Amniotic stem cell (primary cell): ENCODE measurements at regions not wholly inside any gene's neighbourhood (a gene's known extent, or its start where the extent isn't known, plus 50 kb on each side); places are given as distances from the start of the nearest gene placed in this dataset.
"Not testable (repeated sequence)": the region's sequence is repeated elsewhere in the genome, so short reads cannot be mapped to it uniquely, and the experiment has no call there.

Experiments used
- DNase-seq: peaks from one replicate; lab custom pipeline; 2025; lab: John Stamatoyannopoulos, UW

DNA sequence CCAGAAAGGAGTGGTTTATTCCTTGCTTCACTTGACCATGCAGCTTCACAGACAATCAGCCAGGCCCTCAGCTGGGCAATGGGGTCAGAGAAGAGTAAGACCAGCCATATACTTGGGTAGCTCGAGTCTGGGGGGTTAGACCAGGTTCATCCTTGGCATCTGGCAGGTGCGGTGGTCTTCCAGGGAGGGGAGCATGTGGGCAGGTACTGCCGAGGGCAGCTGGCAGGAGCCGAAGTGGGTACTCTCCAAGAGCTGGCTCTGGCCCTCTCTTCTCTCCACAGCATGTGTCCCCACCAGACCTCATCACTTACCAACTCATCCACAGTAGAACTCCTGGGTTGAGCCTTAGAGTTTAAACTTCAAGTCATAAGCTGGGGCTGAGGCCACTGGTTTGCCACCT lies 156.8 kb downstream of the FOXD2 start:
- DNase-seq, result no peak

DNA sequence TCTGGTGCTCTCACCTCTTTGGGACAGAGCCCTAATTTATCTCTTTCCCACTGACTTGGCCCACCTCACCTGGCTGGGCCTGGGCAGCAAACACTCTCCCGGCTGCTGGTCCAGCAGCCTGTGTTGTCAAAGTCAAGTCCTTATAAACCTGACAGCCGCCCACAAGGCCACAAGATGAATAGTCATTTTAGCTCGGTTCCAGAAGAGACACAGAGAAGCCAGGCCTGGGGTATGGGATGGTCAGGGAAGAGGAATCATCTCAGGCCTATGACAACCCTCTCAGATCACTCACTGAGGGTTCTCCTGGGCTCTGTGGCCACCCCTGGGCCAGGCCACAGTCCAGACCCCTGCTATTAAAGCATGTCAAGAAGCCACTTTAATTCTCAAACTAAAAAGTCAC lies 158.5 kb downstream of the FOXD2 start:
- DNase-seq, result no peak

DNA sequence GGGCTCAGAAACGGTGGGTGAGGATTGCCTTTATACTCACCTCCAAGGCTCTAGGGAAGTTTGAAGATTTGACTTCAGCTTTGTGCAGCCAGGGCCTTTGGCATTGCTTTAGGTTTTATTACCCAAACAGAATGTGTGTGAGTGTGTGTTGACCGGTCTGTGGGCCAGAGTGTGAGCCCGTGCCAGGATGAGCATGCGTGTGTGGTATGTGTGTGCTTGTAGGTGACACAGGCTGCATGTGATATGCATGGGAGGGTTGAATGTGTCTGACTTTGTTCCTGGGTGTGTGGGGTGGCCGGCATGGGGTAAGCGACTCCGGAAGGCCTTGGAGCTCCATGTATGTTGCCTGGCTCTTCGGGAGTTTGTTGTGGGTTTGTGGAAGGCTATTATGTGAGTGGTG lies 160.5 kb downstream of the FOXD2 start:
- no peak for DNase-seq

DNA sequence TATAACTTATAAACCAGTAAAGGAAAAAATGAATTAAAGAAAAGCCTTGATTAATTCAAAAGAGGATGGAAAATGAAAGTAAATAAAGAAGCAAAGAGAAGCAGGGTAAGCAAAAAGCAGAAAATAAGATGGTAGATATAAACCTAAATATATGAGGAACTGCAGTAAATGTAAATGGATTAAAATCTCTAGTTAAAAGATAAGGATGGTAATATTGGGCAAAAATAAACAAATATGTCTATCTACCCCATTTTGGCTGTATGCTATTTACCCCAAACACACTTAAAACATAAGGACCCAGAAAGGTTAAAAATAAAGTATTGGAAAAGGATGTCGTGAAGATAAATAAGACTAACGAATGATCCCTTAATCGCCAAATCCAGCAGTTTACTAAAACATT lies 161.9 kb downstream of the FOXD2 start:
- DNase-seq, result no peak

DNA sequence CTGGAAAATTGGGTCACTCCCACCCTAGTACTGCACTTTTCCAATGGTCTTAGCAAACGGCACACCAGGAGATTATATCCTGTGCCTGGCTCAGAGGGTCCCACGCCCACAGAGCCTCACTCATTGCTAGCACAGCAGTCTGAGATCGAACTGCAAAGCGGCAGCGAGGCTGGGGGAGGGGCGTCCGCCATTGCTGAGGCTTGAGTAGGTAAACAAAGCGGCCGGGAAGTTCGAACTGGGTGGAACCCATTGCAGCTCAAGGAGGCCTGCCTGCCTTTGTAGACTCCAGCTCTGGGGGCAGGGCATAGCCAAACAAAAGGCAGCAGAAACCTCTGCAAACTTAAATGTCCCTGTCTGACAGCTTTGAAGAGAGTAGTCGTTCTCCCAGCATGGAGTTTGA lies 164.6 kb downstream of the FOXD2 start:
- DNase-seq, result not testable (repeated sequence)

DNA sequence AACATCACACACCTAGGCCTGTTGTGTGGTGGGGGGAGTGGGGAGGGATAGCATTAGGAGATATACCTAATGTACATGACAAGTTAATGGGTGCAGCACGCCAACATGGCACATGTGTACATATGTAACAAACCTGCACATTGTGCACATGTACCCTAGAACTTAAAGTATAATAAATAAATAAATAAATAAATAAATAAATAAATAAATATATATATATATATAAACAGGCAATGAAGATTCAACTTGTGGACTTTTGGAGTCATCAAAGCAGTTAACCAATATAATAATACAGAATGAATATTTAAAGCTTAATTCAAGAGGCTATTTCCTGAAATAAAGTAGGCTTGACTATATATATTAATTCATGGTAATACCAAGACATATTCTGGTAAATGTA lies 167.0 kb downstream of the FOXD2 start:
- not testable (repeated sequence) for DNase-seq

DNA sequence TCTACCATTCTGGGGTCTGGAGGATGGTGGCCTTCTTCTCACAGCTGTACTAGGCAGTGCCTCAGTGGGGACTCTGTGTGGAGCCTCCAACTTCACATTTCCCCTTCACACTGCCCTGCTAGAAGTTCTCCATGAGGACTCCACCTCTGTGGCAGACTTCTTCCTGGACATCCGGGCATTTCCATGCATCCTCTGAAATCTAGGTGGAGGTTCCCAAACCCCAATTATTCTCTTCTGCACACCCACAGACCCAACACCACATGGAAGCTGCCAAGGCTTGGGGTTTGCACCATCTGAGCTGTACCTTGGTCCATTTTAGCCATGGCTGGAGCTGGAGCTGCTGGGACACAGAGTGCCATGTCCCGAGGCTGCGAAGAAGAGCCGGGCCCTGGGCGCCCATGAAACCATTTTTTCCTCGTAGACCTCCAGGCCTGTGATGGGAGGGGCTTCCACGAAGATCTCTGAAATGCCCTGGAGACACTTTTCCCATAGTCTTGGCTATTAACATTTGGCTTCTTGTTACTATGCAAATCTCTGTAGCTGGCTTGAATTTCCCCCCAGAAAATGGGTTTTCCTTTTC lies 170.5 kb downstream of the FOXD2 start:
- no peak for DNase-seq

DNA sequence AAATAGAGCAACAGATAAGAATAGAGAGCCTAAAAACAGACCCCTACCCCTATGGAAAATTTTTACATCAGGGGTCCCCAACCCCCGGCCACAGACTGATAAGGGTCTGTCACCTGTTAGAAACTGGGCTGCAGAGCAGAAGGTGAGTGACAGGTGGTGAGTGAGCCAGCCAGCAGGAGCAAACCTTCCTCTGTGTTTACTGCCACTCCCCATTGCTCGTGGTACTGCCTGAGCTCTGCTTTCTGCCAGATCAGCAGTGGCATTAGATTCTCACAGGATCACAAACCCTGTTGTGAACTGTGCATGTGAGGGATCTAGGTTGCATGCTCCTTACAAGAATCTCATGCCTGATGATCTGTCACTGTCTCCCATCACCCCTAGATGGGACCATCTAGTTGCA lies 174.1 kb downstream of the FOXD2 start:
- DNase-seq, result no peak

DNA sequence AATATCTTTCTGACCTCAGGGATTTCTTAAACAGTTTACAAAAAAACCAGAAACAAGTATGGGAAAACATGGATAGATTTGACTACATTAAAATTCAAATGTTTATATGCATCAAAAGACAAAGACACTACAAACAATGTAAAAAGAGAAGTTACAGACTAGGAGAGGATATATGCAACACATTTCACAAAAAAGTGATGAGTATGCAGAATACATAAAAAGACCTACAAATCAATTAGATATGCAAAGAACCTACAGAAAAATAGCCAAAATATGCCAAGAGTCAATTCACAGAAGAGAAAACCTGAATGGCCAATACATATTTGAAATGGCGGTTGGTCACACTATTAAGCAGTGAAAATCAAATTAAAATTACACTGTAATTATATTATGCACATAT lies 175.0 kb downstream of the FOXD2 start:
- no peak for DNase-seq

DNA sequence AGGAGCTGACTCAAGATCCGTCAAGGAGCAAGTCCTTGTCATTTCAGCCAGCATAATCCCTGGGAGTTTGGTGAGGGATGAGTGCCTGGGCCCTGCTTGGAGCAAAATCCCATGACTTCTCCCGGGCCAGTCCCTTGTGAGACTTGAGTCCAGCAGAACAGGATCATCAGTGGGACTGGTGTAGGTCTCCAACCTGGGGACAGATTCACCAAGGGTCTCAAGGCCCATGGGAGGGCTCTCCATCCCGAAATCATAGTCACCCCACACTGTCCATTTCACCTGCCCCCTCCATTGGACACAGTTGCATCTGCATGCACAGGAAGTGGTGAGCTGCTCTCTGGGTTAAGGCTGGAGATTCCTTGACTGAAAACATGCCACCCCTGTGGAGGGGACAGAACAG lies 178.2 kb downstream of the FOXD2 start:
- no peak for DNase-seq

DNA sequence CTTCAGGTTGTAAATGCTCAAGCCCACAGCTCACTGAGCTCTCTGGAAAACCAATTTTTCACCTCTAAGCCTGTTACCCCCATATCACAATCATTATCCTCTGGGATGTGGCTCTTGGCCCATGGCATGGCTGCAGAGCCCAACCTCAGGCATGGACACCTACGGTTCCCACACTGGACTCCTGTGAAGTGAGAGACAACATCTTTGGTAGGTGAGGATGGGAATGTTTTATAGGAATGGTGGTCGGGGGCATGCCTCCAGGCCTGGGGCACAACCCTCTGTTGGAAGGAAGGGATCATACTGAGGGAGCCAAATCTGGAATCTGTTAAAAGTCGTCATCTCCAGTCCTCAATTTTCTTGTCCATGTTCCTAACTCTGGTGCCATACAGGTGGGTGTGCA lies 179.1 kb downstream of the FOXD2 start:
- DNase-seq, result no peak

DNA sequence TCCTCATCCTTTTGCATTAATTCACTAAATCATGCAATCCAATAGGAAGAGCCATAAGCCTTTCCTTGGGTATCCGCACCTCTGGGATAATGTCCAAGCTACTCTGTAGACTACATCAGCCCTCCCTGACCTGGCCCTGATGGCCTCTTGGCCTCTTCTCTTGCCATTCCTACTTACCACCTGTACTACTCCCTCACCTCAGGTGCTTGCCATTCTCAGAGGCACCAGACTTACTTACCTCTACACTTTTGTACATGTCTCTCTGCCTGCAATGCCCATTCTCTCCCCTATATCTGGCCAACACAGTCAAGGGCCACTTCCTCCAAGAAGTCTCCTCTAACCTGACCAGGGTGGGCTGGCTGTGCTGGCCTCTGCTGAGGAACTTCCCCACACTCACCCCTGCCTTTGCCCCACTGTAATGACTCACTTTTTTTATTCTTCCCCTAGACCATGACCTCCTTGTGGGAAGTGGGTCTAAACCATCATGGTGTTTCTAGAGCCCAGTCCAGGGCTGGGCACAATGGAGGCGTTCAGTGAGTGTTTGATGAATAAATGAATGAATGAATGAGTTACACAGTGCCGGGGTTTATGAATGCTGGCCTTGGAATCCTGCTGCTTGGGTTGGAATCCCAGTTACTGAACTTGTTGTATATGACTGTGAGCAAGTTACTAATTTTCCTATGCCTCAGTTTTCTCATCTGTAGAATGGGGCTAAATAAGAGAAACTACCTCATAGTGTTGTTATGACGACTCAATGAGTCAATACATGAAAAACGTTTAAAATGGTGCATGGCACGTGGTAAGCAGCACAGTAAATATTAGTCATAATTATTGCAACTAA lies 179.8 kb downstream of the FOXD2 start:
- no peak for DNase-seq

DNA sequence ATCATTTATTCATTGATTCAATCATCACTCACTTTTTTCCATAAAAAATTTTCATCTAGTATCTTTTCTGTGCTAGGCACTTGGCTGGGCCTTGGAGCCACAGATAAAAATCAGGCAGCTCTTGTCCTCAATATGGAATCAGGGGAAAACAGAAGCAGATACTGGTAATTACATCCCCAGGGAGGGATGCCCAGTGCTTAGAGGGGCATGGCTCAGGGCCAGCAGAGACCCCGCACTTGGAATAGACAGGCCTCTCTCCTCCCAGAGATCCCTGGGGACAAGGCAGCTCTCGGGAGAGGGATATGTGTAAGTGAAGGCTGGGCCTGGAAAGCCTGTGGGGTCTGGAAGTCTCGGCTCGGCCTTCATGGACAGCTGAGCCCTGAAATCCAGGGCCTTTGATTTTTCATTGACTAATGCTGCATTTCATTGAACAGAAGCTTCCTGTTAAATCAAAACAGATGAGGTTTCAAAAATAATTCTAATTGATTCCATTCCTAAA lies 180.4 kb downstream of the FOXD2 start:
- no peak for DNase-seq

DNA sequence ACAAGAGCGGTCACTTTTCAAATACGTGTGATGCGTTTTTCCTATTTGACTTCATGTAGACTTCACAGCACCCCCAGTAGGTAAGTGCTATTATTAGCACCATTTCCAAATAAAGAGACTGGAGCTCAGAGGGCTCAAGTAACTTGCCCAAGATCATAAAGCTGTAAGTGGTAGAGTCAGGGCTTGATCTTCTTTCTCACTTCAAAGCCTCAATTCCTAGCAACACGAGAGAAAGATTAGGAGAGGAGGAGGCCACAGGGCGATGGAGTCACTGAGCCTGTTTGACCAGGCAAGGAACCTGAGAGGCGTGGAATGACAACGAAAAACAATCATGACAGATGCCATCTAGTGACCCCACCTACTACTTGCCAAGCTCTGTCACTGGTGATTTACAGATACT lies 181.0 kb downstream of the FOXD2 start:
- DNase-seq, result no peak

DNA sequence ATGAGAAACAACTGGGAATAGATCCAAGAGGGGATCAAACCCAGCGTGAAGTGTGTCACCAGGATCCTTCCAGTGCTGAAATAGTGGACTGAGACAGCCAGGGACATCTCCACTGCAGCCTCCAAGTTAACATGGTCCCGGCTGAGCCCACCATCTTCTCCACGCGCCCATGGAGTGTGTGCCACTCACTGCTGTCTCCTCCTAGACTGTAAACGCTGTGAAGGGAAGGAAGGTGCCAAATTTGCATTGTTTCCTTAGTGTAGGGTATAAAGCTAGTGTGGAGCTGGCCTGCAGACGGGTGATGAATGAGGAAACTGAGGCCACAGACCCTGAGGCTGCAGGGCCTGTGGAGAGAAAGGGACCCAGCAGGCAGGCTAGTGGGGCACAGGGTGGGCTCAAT lies 183.6 kb downstream of the FOXD2 start:
- no peak for DNase-seq

DNA sequence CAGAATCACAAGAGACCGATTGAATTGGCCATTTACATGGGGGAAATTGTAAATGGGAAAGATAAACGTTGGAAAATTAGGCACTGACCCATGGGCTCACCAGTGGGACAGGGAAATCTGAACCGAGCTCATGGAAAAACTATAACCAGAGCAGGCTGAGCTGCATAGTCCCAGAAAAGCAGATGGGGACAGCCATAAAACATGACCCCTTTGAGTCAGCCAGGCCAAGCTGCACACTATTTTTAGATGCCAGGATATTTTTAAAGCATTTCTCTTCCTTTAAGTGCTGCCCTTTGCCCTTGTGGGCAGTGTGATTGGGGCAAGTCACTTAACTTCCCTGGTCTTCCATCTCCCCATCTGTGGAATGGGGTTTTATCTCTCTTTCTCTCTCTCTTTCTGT lies 184.1 kb downstream of the FOXD2 start:
- DNase-seq, result no peak

DNA sequence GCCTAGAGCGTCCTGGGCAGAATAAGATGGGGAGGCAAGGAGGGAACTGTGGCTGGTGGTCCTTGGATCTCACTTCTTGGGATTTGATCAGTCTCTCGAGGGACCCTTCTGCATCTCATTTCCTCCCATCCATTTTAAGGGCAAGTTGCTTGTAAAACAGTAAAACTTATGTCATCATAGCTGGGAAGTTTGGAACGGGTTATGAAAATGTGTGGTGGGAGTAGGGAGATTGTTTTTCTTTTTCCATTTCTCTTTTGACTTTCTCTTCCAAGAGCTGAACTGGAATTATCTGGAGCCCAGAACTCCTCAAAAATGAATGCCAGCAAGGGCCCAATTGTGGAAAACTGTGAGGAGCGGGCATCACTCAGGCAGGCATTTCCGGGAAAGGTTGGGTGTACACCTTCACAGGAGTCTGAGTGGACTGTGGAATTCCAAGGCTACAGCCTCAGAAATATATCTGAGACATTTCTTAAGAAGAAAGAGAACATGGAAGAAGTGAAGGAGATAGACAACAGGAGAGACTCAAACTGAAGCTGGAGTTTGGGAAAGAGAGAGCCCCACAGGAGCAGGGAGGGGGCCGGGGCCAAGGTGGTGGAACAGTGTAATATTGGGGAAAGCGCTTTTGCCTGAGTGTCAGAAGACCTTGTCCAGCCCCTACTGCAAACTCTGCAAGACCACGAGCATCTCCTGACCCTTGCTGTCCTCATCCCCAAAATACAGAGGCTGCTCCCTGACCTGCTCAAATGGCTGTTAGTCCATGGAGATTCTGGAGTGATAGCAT lies 185.1 kb downstream of the FOXD2 start:
- DNase-seq, result no peak

DNA sequence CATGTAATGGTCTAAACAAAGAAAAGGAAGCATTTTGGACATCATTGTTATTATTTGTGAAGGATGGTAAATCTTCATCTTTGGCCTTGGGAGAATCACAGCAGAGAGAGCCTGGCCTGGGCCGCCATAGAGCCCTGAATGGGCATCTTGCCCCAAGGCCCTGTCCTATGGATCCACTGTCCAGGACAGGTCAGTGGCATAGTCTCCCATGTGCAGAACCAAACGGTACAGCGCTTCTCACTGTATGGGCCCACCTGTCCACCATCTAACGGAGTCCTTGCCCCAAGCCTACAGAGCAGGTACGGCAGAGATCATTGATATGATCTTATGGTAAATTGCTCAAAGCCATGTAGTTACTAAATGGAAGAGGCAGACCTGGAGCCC lies 185.7 kb downstream of the FOXD2 start:
- no peak for DNase-seq

DNA sequence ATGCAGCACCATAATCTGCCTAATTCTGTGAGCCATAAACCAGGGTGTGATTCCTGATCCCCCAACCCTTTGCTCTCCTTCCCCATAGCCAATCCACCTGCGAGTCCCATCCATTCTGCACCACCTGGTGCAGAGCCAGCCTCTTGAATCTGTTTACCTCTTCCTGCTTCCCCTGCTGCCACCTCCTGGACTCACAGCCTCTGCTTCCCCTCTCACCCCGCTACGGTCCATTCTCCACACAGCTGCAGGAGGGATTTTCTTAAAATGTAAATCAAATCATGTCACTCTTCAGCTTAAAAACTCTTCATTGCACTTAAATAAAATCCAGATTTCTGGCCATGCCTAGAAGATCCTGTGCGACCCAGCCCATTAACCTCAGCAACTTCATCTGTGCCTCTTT lies 186.7 kb downstream of the FOXD2 start:
- DNase-seq, result no peak

DNA sequence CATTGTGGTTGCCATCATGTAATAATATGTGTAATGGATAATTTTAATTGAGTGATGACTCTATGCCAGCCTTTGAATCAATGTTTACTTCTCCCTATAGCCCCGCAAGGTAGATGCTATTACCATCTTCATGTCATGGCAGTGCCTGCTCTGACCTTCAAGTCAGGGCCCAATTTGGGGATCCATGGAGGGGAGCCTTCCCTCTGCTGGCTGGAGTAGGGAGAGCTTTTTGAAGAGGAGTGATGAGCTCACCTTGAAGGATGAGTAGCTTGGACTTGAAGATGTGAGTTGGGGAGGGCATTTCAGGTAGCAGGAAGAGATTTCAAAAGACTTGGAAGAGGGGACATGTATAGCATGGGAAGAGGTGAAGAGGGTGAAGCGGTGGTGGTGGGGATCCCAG lies 189.2 kb downstream of the FOXD2 start:
- no peak for DNase-seq

DNA sequence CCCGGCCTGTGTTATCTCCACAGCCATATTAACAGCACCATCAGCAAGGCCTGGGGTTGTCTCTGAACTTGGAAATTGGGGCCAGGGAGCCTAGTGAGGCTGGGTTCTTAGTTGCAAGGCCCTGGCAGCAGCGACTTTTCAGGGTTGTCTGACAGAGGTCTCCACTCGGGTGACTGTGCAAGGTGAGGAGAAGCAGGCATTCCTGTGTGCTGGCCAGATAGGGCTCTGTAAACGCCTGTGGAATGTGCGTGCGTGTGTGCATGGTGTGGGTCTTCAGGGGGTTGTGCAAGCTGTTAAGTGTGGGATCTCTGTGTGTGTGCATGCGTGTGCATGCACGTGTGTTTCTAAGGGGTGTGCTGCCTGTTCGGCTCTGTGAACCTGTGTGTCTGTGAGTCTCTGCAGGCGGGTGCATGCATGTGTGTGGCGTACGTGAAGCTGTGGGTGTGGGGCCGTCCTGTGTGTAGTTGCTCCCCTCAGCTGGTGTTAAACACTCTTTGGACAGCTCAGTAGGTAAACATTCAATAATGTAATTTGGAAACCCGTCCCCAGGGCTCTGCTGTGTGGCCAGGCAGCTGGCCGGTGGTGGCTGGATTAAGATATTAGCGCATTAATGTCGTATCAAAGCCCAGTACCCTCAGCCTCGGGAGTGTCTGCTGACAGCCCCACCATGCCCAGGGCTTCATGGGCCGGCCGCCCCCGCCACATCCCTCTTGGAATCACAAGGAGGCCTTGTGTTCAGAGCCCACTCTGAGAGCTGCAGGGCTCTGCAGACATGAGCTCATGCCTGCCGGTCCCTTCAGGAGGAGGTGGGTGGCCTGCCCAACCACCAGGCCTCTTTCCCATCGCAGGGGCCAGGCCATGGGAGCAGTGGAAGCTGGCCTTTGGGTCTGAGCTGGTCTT lies 189.9 kb downstream of the FOXD2 start:
- no peak for DNase-seq

DNA sequence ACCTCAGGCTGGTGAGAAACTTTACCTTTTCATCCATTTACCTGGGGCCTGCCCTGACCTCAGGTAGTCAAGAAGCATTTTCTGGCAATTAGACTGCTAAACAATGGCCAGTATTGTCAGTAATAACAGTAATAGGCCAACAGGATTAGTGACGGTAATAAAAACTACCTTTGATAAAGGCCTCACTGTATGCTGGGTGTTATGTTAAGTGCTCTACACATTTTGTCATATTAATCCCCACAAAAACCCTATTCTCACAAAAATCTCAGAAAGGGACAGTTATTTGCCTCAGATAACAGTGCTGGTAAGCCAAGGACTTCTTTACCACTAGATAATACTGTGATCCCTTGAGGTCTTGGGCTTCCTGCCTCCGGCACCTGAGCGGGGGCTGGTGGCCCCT lies 191.4 kb downstream of the FOXD2 start:
- no peak for DNase-seq
